ENCODE measurements at regions not wholly inside any gene's neighbourhood (a gene's known extent, or its start where the extent isn't known, plus 50 kb on each side); places are given as distances from the start of the nearest gene placed in this dataset.

GRCh38 chr7:136807598-136807997 is 60.9 kb upstream of the CHRM2 start:
- DNase-seq = no peak

- DNase-seq = no peak
Observed at GRCh38 chr7:136803028-136803427, 65.4 kb upstream of the CHRM2 start.

- DNase-seq = no peak
Observed at GRCh38 chr7:136783934-136784333, 84.5 kb upstream of the CHRM2 start.

GRCh38 chr7:136741941-136742340 is 126.5 kb upstream of the CHRM2 start:
- no peak for DNase-seq

- no peak for DNase-seq
Observed at GRCh38 chr7:136728945-136729344, 139.5 kb upstream of the CHRM2 start.

- no peak for DNase-seq
Observed at GRCh38 chr7:136726460-136726859, 142.0 kb upstream of the CHRM2 start.

- DNase-seq = no peak
Observed at GRCh38 chr7:136717910-136718557, 150.4 kb upstream of the CHRM2 start.

- DNase-seq = no peak
Observed at GRCh38 chr7:136714062-136714461, 154.4 kb upstream of the CHRM2 start.

GRCh38 chr7:136710751-136711150 is 157.7 kb upstream of the CHRM2 start:
- DNase-seq = no peak

- no peak for DNase-seq
Observed at GRCh38 chr7:136709876-136710275, 158.6 kb upstream of the CHRM2 start.

GRCh38 chr7:136702913-136703312 is 165.5 kb upstream of the CHRM2 start:
- DNase-seq = no peak

GRCh38 chr7:136698977-136699376 is 169.5 kb upstream of the CHRM2 start:
- DNase-seq = no peak

- DNase-seq = no peak
Observed at GRCh38 chr7:136698231-136698630, 170.2 kb upstream of the CHRM2 start.

GRCh38 chr7:136697271-136697670 is 171.2 kb upstream of the CHRM2 start:
- DNase-seq = no peak

- no peak for DNase-seq
Observed at GRCh38 chr7:136693166-136694119, 175.0 kb upstream of the CHRM2 start.

GRCh38 chr7:136692221-136692620 is 176.2 kb upstream of the CHRM2 start:
- no peak for DNase-seq

GRCh38 chr7:136688601-136689000 is 179.9 kb upstream of the CHRM2 start:
- DNase-seq = no peak

- no peak for DNase-seq
Observed at GRCh38 chr7:136687693-136688322, 180.6 kb upstream of the CHRM2 start.

- DNase-seq = no peak
Observed at GRCh38 chr7:136685501-136686173, 182.8 kb upstream of the CHRM2 start.

GRCh38 chr7:136677471-136678365 is 190.7 kb upstream of the CHRM2 start:
- no peak for DNase-seq

GRCh38 chr7:136667584-136667983 is 200.9 kb upstream of the CHRM2 start:
- no peak for DNase-seq

GRCh38 chr7:136665878-136666509 is 202.5 kb upstream of the CHRM2 start:
- DNase-seq = no peak

Data from activated CD4-positive, CD25-positive, alpha-beta regulatory T cell treated with anti-CD3 and anti-CD28 coated beads, Interleukin-2, amount 50 U/mL, for 72 hours (primary cell).